Ammon's horn (tissue), 1 donor: ENCODE measurements at regions not wholly inside any gene's neighbourhood (a gene's known extent, or its start where the extent isn't known, plus 50 kb on each side); places are given as distances from the start of the nearest gene placed in this dataset.

ENCODE experiments used
- DNase-seq: peaks from one replicate; pipeline ENCODE4 v3.0.0-alpha.2; 2016; ENCODE audit warnings: low spot score

DNA sequence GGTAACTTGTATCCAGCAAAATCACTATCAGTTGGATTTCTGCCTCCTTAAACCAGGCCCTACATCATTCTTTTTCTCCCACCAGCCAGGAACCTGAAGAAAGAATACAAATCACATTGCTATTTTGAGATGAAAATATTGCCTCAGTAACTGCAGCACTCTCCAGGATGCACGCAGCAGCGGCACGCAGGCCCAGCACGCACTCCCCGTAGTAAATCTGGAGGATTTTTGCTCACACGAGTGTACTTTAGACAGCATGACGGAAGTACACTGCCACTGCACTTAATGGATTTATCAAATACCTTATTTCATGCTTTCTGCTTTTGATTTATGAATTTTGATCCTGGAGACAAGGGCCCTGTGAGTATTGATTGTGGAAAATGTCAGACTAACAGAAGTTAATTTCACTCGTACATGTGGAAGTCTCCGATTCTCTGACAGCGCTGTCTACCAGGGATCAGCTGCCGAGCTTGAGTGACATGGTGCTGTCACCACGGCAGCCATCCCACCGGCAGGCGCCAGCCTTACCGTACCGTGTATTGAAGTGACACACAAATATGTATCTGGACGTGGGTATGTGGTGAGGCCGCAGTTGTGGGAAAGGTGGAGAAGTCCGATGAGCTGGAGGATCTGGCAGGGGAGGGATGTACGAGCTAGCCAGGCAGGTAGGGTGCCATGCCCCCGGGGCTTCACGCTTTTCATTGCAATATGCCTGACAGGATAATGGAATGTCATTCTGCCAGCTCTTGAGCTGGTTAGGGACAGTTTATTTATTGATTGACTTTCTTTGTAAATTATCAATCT, 863.7 kb downstream of the GALR1 start:
- DNase-seq: no peak

DNA sequence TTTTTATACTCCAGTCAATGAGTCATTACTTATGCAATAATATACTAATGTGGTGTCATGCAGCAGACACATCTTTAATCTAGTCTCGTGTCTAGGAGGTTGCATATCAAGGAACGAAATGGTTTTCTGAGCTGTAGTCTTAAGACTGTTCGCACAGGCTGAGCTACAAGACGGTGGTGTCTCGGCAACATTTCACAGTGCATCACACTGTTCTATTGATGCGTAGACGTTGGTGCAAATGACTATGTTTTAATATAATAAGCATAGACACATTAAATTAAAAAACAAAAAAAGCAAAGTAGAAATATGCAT, 864.2 kb downstream of the GALR1 start:
- DNase-seq: no peak

DNA sequence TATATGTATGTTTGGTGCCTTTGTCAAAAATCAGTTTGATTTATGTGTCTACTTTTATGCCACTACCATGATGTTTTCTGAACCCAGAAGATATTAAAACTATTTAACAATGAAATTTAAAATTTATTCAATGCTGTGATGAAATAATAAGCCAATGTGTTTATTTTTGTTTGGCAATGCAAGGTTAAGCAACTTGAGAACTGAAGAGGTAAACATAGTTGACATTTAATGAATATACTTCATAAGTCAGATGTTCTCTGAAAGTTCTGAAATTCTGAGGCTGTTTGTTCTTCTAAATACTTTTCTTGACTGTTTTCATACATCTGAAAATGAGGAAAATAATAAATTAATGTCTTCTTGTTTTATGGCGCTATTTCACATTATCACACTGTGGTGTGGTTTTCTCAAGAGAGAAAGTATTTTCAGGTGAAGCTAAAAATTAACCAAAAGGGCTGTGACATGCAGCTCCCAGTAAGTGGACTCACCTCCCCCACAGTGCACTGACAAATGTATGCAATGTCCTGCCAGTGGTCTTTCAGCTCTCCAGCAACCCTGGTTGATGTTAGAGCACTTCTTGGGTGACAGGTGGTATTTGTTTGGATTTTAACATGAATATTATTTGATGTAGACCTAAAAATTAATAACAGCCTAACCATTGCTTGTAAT, 863.6 kb upstream of the SALL3 start:
- no peak for DNase-seq

DNA sequence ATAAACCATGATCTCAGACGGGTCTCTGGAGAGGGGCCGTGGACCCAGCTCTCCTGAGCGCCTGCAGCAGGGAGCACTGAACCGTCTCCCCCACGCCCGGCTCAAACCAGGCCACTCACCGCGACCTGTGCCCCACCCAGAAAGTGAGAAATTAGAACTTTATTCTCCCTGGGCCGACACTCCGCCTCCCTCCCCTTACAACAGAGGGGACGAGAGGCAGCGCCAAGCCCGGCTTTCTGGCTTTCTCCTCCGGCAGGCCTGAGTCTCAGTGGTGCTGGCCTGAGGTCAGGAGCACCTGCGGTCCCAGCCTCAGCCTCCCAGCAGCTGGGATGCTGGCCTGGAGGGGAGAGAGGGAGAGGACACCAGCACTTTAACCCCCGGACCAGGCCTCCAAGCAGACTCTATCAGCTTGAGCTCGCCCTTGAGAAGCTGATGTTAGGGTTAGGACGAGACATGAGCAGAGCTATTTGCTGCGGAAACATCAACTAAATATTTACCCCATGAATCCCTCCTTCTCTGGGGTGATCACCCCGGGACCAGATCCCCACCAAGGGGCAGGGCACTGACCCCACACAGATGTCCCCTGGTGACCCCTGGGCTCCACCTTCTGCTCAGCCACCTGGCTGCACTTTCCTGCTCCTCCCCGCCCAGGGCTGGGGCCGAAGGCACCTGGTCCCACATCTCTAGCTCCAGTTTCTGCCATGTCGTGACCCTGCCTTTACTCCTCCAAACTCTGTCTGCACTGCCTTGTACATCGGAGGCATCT, 856.3 kb upstream of the SALL3 start:
- no peak for DNase-seq

DNA sequence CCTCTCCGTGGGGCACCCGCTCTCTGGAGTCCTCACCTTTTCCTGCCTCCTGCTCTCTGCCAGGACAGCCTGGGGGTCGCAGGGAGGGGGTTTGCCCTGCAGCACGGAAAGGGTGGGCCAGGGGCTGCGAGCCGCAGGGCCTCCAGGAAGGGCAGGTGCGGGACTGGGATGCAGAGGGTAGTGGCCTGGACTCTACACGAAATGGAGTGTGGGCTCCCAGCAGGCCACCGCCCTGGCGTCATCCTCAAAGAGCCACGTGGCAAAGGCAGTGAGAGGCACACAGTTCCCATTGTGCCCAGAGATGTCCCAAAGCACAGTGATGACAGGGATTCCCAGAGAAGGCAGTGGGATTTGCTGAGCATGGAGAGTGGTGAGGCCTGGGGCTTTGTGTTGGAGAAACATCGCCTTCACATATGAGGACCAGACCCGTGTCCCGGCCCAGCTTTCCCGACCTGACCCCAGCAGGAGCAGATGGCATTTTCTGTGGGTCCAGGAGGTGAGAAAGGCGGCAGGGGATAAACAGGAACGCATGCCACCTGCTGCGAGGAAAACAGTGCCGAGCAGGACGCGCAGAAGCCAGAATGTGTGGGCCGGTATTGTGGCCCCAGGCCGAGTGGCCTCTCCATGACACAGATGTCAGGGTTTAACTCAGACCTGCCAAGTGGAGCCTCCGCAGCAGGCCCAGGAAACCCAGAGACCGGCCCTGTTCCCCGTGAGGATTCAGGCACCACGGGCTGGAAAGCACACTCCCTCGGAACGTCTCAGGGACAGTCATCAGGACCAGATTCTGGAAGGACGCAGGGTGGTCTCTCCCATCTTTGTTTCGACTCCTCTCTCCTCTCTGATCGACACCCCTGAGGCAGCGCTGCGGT, 855.5 kb upstream of the SALL3 start:
- DNase-seq: no peak

DNA sequence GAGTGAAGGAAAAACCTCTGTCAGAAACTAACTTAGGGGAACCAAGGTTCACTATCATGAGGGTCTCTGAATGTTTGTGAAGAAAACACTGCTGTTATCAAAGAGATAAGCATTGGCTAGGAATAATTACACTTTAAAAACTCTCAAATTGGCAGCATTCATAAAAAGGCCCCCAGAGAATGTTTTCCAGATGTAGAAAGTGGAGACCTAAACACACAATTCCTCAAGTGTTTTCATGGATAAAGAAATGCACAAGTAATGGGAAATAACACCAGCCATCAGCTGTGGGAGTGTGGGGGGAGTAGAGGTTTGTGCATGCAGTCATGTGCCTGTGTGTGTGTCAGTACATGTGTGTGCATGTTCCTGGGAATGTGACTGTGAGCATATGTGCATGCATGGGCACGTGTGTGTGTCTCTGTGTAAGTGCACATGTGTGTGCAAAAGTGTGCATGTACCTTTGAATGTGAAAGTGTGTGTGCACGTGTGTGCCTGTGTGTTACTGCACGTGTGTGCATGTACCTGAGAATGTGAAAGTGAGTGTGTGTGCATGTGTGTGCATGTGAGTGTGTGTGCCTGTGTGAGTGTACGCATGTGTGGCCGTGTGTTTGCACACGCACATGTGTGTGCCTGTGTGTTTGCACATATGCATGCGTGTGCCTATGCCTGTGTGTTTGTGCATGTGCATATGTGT, 854.3 kb upstream of the SALL3 start:
- no peak for DNase-seq

DNA sequence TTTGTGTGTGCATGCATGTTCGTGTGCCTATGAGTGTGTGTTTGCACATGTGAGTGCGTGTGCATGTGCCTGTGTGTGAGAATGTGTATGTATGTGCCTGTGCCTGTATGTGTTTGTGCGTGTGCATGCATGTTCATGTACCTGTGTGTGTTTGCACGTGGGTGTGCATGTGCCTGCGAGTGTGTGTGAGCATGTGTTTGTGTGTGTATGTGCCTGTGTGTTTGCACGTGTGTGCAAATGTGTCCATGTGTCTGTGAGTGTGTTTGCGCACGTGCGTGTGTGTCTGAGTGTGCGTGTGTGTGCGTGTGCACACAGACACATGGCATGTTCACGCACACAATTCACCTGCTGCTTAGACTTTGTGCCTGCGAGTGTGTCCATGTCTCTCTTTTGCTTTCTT, 853.5 kb upstream of the SALL3 start:
- no peak for DNase-seq

DNA sequence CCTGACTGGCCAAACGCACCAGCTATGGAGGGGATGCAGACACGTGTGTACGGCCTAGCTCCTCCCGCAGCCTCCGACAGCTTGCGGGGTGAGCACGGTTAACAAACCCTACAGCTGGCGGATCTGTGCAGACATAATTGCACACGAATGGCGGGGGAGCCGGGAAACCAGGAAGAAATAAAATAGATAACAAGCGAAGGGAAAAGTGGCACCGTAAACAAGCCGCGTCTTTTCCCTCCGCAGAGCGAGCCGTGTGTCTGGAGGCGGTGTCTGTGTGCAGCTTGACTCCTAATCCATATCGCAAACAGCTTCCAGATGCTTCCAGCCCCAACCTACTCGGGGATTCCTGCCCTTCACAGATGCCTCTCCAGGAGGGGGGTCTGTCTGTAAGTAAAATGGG, 853.1 kb upstream of the SALL3 start:
- DNase-seq: no peak

DNA sequence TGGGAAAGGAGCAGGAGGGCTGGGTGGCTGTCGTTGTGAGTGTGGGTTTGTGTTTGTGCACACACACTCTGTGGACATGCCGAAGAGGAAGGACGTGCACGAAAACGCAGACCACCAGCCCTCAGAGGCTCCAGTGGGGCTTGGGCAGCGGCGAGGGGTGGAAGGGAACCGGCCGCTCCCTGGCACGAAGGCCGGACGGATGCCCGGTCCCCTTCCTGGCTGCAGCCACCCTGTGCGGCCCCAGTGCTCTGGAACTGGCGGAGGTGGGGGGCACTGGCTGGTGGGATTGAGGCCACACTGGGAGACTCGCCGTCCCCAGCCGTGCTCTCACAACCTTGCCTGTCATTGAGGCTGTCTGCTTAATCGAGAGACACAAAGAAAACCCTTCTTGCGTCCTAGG, 852.6 kb upstream of the SALL3 start:
- no peak for DNase-seq

DNA sequence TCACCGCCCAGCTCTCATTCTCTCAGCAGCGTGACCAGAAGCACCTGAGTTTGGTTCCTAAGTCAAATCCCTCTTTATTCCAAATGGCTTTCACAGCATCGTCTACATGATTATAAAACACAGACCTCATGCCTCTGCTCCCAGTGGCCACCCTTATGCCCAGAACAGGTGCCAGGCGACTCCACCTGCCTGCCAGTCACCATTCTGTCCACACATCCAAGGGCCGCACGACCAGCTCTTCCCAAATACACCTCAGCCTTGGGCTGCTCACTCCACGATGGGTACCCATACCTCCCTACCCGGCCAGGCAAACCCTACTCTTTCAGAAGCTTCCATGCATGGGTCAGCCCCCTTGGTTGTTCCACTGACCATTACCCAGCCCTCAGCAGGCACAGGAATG, 851.6 kb upstream of the SALL3 start:
- DNase-seq: no peak

DNA sequence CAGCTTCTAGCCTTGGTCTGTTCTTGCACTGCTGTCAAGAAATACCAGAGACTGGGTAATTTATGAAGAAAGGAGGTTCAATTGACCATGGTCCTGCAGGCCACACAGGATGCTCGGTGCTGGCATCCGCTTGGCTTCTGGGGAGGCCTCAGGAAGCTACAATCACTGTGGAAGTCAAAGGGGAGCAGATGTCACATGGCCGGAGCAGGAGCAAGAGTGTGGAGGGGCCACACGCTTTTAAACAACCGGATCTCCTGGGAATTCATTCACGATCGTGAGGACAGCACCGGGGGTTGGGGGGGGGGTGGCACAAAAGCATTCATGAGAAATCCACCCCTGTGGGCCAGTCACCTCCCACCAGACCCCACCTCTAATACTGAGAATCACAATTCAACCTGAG, 850.4 kb upstream of the SALL3 start:
- DNase-seq: no peak

DNA sequence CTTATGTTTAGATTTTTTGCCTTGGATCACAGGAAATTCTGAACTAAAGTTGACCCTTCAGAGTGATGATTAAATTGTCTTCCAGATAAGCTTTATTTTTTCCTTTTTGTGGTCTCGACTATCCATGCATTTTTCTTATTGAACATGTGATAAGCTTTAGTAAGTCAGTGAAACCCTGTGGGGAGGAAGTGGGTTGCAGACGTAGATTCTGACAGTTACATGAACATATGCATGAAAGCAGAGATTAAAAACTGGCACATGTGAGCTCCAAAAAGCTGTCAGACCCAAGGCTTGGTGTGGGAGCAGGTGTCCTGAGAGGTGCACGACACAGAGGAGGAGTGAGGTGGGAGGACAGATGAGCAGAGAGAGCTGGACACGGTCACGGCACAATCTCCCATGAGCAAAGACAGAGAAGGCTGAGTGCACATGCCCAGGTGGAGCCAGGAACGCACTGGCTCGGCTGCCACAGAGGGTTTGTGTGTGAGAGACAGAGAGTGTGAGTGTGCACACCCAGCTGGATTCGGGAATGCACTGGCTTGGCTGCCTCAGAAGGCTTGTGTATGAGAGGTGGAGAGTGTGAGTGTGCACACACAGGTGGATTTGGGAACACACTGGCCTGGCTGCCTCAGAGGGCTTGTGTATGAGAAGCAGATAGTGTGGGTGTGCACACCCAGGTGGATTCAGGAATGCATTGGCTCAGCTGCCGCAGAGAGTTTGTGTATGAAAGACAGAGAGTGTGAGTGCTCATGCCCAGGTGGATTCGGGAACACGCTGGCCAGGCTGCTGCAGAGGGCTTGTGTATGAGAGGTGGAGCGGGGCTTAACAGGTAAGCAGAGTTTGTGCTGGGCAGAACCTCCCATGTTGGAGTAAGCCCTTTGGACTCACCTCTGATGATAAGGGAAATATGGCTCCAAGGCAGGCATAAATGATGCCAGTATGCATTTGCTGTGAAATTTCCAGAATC, 849.1 kb upstream of the SALL3 start:
- DNase-seq: no peak

DNA sequence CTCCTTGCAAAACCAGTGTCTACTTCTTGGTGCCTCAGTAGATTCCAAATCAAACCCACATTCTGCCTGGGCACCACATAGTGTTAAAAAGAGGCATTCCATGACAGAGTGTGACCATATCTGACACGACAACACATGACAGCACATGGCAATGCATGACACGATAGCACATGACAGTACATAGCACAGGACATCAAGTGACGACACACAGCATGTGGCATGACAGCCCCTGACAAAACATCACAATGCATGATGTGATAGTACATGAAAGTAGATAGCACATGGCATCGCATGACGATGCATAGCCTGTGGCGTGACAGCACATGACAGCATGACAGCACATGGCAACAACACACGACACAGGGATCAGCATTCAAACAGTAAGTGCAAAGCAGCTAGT, 845.9 kb upstream of the SALL3 start:
- no peak for DNase-seq

DNA sequence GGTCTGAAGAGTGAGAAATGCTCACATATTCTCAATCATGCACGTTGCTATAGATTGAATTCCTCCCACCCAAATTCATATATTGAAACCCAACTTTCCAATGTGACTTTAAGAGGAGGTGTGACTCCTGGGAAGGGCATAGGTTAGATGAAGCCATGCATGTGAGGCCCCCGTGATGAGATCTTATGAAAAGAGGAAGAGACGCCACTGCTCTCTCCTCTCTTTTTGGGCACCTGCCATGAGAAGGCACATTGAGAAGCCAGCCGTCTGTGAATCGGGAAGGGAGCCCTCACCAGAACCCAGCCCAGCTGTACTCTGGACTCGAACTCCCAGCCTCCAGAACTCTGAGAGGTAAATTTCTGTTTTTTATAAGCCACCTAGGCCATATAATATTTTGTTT, 842.6 kb upstream of the SALL3 start:
- DNase-seq: peak; percentile 36

DNA sequence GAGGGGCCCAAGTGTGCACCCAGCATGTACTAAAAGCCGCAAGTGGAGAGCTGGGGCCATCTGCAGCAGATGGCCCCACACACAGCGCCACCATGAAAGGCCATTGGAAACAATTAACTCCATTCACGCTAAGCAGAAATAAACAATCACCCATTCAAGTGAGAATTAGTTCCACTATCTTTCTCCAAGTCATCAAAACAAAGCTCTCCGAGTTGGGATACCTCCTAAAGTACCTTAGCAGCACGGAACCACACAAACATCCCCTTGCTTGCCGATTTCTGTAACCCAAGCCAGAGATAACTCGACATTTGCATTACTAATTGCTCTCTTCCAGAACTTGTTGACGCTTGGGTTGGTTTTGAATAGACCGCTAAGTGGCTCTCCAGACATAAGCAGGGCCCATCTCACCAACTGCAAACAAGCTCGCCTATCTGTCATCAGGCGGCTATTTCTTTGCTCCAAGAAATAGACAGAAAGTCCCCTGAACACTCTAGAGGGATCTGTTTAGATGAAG, 840.6 kb upstream of the SALL3 start:
- peak; percentile 53 for DNase-seq

DNA sequence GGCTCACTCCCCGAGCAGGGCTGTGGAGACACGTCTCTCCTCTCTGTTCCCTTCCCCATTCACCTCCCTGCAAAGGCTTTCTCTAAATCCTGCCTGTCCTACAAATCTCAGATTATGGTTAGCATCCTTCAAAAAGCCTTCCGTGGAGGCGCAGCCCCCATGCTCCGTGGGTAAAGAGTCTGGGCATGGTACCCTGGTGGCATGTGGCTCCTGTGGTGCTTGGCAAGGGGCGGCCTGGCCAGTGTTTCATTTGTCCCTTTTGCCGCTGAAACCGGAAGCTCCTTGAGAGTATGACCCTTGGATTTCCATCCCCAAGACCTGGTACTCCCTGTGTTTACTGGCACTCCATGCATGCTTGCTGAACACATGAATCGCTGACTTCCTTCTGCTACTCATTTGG, 839.3 kb upstream of the SALL3 start:
- DNase-seq: no peak

DNA sequence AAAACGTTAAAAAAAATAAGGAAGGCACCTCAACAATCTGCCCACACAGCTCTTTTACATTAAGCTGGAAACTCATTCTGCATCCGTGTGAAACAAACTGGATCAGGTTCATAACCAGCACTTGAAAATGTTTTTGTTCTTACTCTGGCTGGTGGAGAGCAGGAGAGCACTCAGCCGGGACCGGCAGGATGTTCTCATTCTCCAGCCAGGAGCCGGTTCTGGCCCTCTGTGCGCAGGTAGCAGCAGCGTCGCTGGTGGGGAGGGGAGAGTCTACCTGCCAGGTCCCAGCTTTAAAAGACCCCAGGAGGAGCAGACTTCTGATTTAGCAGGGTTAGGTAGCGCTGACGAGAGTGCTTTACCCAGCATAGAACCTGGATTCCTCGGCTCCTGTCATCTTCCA, 834.9 kb upstream of the SALL3 start:
- no peak for DNase-seq

DNA sequence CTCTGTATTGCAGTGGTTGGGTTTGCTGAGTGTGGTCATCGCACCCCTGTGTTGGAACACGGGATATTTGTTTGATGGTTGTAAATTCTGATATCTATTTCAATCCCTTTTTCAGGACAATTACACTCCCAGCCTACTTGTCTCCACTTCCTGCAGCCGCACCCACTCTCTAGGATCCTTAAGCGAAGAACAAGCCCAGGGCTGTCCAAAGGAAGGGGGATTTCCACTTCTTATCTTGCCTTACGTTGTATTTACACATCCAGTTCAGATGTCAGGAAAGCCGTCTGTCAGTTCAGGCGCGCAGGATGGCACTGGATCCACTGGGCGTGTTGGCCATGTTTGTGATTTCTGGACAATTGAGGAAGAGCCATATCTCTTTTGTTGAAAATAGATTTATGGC, 834.5 kb upstream of the SALL3 start:
- no peak for DNase-seq

DNA sequence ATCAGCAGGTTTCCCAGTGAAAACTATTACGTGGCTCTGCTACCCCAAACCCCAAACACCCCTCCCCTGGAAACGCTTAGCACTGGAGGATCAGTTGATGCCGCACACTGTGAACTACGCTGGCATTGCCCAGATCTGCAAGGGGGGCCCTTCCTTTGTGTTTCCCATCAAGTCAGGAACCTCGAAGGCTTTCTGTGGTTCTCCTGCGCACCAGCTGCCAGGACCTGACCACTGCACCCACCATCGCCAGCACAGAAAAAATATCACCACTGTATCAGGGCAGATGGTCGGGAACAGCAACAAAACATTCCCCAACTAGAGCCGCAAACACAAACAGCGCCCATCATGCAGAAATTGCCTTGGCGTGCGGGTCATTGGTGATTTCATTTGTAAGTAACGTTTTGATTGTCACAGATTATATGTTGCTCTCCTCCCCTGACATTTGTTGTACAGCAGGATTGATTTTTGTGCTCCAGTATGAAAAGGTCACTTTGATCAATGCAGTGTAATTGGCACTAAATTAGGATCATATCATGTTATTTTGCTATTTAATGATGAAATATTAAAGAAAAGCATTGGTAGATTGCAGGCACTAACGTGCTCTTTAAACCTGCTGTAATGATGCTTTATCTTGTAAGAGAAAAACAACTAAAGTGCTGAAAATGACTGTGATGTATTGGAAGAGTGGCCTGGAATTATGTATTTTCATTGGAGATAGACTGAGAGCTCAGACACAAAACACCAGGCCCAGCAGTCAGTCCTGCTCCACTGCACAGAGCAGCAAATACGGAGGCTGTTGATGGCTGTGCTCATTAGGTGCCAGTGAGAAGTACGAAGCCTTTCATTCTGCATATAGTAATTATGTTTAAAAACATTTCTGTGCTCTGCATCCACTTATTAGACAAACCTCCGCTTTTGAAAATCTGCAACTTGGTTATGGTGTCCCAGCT, 833.2 kb upstream of the SALL3 start:
- no peak for DNase-seq
